ENCODE measurements at regions not wholly inside any gene's neighbourhood (a gene's known extent, or its start where the extent isn't known, plus 50 kb on each side); places are given as distances from the start of the nearest gene placed in this dataset.

- no peaks in the 10 kb centered on the region for H3K36me3 Mint-ChIP-seq (ENCODE audit: low read depth)
- H3K27me3 Mint-ChIP-seq: no peaks in the 10 kb centered on the region
- CTCF ChIA-PET: no interaction called here
- no peaks in the 10 kb centered on the region for H3K4me1 Mint-ChIP-seq (ENCODE audit: low read depth)
- peaks cover 3% of the 10 kb centered on the region for H3K9me3 Mint-ChIP-seq
- no peak overlapping the region for H3K27ac Mint-ChIP-seq
- no peak for DNase-seq
- Histone ChIP-seq H3K4me1 (ENCODE audit: insufficient read depth, low read length) (no peaks in the 10 kb centered on the region), H3K36me3 (ENCODE audit: insufficient read depth, low read length) (no peaks in the 10 kb centered on the region), H3K27ac (ENCODE audit: low read depth in 1 of 2, low read length in 2 of 2) (no peak overlapping the region), H3K9me3 (ENCODE audit: control insufficient read depth in 1 of 2, insufficient read depth in 1 of 2, low read length in 2 of 2) (no peaks in the 10 kb centered on the region), H3K4me3 (ENCODE audit: low read length) (no peak overlapping the region), H3K27me3 (ENCODE audit: control insufficient read depth in 1 of 2, insufficient read depth in 2 of 2, low read length in 2 of 2) (no peaks in the 10 kb centered on the region)
- ATAC-seq (ENCODE audit: poor library complexity): no peak
- H3K4me3 Mint-ChIP-seq: no peak overlapping the region
- intact Hi-C loops (cut with DNase I, micrococcal nuclease): no loop called here
- no peak for TF ChIP-seq CTCF (IDR thresholded peaks at IDR 0.05)
- POLR2A ChIA-PET: no interaction called here
These were observed 200.0 kb downstream of the FAM170A start for GRCh38 chr5:119829341-119829740.

- no peaks in the 10 kb centered on the region for H3K36me3 Mint-ChIP-seq (ENCODE audit: low read depth)
- CTCF ChIA-PET: no interaction called here
- no peak overlapping the region for H3K27ac Mint-ChIP-seq
- H3K36me3 ChIP-seq (ENCODE audit: insufficient read depth, low read length): no peaks in the 10 kb centered on the region
- DNase-seq: no peak
- no peaks in the 10 kb centered on the region for H3K27me3 Mint-ChIP-seq
- intact Hi-C loops (cut with DNase I, micrococcal nuclease): no loop called here
- H3K4me3 Mint-ChIP-seq: no peak overlapping the region
- ATAC-seq (ENCODE audit: poor library complexity): no peak
- peaks cover 8% of the 10 kb centered on the region for H3K9me3 Mint-ChIP-seq
- no peak for TF ChIP-seq CTCF (IDR thresholded peaks at IDR 0.05)
- no peaks in the 10 kb centered on the region for H3K4me1 Mint-ChIP-seq (ENCODE audit: low read depth)
- no peaks in the 10 kb centered on the region for H3K27me3 ChIP-seq (ENCODE audit: control insufficient read depth in 1 of 2, insufficient read depth in 2 of 2, low read length in 2 of 2)
- POLR2A ChIA-PET: no interaction called here
- no peaks in the 10 kb centered on the region for H3K9me3 ChIP-seq (ENCODE audit: control insufficient read depth in 1 of 2, insufficient read depth in 1 of 2, low read length in 2 of 2)
- H3K4me3 ChIP-seq (ENCODE audit: low read length): no peak overlapping the region
- H3K4me1 ChIP-seq (ENCODE audit: insufficient read depth, low read length): no peaks in the 10 kb centered on the region
- H3K27ac ChIP-seq (ENCODE audit: low read depth in 1 of 2, low read length in 2 of 2): no peak overlapping the region
These were observed 203.8 kb downstream of the FAM170A start for GRCh38 chr5:119833176-119833575.

GRCh38 chr5:119840175-119840574, 210.8 kb downstream of the FAM170A start:
- TF ChIP-seq CTCF (IDR thresholded peaks at IDR 0.05): no peak
- POLR2A ChIA-PET: no interaction called here
- CTCF ChIA-PET: no interaction called here
- Mint-ChIP-seq H3K27ac (no peak overlapping the region), H3K27me3 (no peaks in the 10 kb centered on the region), H3K4me1 (ENCODE audit: low read depth) (no peaks in the 10 kb centered on the region), H3K9me3 (peaks cover 12% of the 10 kb centered on the region), H3K4me3 (no peak overlapping the region), H3K36me3 (ENCODE audit: low read depth) (no peaks in the 10 kb centered on the region)
- Histone ChIP-seq H3K27ac (ENCODE audit: low read depth in 1 of 2, low read length in 2 of 2) (no peak overlapping the region), H3K4me3 (ENCODE audit: low read length) (no peak overlapping the region), H3K4me1 (ENCODE audit: insufficient read depth, low read length) (no peaks in the 10 kb centered on the region), H3K36me3 (ENCODE audit: insufficient read depth, low read length) (no peaks in the 10 kb centered on the region), H3K27me3 (ENCODE audit: control insufficient read depth in 1 of 2, insufficient read depth in 2 of 2, low read length in 2 of 2) (no peaks in the 10 kb centered on the region), H3K9me3 (ENCODE audit: control insufficient read depth in 1 of 2, insufficient read depth in 1 of 2, low read length in 2 of 2) (peaks cover 0 to 4% of the 10 kb centered on the region in 2 experiments)
- intact Hi-C loops (cut with DNase I, micrococcal nuclease): no loop called here
- no peak for ATAC-seq (ENCODE audit: poor library complexity)
- no peak for DNase-seq

Measured in CD4-positive, alpha-beta T cell (primary cell).